GM13976 (cell line): ENCODE measurements at regions not wholly inside any gene's neighbourhood (a gene's known extent, or its start where the extent isn't known, plus 50 kb on each side); places are given as distances from the start of the nearest gene placed in this dataset.
"Not testable (repeated sequence)": the region's sequence is repeated elsewhere in the genome, so short reads cannot be mapped to it uniquely, and the experiment has no call there.

Experiments
- DNase-seq: peaks from one replicate; pipeline ENCODE4 v3.0.0; 2012; ENCODE audit warnings: low spot score
- in situ Hi-C: fragments of 300-500 bp; cut with MboI; formaldehyde crosslinking; loops from one replicate; pipeline ENCODE4 v1.12.0; 2022; ENCODE audit warnings: low sequenced_read_pairs, mixed read lengths, inconsistent platforms; ENCODE audit not compliant: unreplicated experiment
- TF ChIP-seq, protein P1 (sequence below): IDR thresholded peaks from 2 replicates; pipeline ENCODE4 v1.5.1; 2012; ENCODE audit warnings: borderline replicate concordance, mild to moderate bottlenecking; ENCODE audit not compliant: insufficient read depth; ENCODE audit errors: extremely low read depth, missing control alignments, control extremely low read depth

DNA sequence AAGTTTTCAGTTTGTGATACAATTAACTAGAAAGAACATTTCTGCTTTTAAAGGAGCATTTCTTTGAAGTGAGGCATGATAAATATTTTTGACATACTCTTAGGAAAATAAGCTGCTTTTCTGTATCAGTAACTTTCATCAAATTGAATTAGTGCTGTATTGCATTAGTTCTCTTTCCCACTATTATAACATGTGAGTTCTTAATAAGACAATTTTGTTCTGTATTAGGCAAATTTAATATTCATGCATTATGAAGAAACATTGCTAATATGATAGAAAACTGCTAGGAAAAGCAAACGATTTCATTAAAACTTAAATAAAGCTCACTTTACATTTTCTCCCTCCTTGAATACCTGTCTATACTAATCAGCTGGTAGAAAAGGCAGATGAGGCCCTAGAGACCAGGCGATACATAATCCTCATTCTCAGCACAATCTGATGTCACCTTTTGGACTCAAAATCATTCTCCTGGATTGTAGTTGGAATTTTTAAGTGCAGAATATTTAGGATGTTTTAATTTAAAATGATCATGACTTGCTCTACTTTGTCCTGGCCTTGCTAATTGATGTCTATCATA lies 1636.8 kb downstream of the PCDH9 start:
- in situ Hi-C loops: no loop called here
- TF ChIP-seq, protein P1, sequence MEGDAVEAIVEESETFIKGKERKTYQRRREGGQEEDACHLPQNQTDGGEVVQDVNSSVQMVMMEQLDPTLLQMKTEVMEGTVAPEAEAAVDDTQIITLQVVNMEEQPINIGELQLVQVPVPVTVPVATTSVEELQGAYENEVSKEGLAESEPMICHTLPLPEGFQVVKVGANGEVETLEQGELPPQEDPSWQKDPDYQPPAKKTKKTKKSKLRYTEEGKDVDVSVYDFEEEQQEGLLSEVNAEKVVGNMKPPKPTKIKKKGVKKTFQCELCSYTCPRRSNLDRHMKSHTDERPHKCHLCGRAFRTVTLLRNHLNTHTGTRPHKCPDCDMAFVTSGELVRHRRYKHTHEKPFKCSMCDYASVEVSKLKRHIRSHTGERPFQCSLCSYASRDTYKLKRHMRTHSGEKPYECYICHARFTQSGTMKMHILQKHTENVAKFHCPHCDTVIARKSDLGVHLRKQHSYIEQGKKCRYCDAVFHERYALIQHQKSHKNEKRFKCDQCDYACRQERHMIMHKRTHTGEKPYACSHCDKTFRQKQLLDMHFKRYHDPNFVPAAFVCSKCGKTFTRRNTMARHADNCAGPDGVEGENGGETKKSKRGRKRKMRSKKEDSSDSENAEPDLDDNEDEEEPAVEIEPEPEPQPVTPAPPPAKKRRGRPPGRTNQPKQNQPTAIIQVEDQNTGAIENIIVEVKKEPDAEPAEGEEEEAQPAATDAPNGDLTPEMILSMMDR: no peak
- DNase-seq: no peak

DNA sequence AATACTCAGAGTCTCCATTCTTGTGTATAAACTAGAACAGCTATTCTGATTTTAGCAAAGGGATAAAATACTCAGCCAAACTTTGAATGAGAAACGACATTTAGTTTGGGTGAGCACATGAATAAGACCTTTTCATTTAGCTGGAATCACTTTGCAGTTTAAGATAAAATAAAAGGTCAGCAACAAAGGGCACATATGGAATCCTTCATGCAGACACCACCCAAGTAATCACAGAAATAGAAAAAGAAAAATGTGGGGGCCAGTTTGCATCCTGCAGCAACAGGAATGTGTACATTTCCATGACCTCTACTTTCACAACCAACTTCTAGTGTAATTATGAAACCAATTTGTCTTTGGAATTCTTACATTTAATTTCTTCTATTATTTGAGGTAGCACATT lies 1637.4 kb downstream of the PCDH9 start:
- TF ChIP-seq, protein P1: no peak
- no peak for DNase-seq
- in situ Hi-C loops: no loop called here

DNA sequence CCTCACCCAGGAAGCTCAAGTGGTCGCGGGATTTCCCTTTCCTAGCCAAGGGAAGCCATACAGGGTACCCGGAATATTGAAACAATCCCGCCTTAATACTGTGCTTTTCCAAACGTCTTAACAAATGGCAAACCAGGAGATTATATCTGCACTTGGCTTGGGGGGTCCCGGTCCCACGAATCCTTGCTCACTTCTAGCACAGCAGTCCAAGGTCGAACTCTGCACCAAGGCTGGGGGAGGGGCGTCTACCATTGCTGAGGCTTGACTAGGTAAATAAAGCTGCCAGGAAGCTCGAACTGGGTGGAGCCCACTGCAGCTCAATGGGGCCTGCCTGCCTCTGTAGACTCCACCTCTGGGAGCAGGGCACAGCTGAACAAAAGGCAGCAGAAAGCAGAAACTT lies 1644.8 kb downstream of the PCDH9 start:
- DNase-seq: no peak
- in situ Hi-C loops: no loop called here
- TF ChIP-seq, protein P1: no peak

DNA sequence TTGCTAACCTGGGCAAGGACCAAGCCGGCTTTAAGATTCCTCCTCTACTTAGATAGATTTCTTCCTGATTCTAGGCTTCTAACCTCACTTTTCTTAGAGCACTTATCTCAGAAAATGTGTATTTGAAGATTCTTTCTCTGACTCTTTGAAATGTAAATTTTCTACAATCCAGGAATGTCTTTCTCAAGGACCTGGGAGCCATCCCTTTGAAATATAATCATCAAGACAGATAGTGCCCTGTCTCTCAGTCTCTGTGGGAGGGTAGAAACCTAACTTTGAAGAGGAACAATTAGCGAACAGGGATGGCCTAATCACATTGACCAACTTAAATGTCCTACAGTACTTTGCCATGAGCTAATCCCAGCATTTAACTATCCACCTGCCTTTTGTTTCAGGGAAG lies 1646.0 kb downstream of the PCDH9 start:
- TF ChIP-seq, protein P1: no peak
- DNase-seq: no peak
- in situ Hi-C loops: no loop called here

DNA sequence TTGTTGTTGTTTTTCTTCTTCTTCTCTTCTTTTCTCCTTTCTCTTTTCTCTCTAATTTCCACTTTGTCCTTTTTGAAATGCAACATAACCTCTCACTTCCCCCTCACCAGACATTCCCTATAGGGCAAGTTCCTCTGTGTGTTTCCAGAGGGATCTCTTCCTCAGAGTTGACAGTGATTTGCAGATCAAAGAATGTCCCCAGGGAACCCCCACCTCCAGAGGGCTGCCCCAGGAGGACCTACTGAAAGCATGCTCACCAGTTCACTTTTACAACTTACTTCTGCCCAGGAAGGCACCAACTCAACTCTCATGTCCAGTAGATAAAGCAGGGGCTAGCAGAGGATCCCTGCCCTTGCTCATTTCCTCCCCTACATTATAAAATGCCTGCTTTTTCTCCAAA lies 1648.0 kb downstream of the PCDH9 start:
- in situ Hi-C loops: no loop called here
- no peak for DNase-seq
- TF ChIP-seq, protein P1: no peak

DNA sequence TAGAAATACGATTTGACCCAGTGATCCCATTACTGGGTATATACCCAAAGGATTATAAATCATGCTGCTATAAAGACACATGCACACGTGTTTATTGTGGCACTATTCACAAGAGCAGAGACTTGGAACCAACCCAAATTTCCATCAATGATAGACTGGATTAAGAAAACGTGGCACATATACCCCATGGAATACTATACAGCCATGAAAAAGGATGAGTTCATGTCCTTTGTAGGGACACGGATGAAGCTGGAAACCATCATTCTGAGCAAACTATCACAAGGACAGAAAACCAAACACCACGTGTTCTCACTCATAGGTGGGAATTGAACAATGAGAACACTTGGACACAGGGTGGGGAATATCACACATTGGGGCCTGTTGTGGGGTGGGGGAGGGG lies 1665.6 kb downstream of the PCDH9 start:
- DNase-seq, in situ Hi-C loops: not testable (repeated sequence)

DNA sequence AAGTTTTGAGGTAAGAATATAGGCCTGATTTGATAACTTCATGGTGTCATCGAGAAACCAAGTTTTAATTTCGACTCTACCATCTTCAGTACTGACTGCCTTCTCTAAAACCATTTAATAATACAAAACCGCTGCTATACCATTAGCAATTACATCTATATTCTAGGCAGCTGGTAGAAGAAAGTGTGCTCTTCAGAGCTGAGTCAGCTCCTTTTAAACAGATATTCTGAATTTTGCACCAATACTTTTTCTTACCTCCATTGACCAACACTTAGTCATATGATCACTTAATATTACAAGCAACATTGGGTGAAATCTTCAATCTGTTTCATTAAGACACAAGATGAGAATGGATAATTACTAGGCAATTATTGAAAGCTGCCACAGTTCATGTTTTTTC lies 1667.8 kb downstream of the PCDH9 start:
- in situ Hi-C loops: no loop called here
- DNase-seq: no peak
- TF ChIP-seq, protein P1: no peak
